GM12878 (cell line): ENCODE measurements at regions not wholly inside any gene's neighbourhood (a gene's known extent, or its start where the extent isn't known, plus 50 kb on each side); places are given as distances from the start of the nearest gene placed in this dataset.

Source experiments
- BCLAF1 ChIP-seq: fragments of 450-650 bp; IDR thresholded peaks from 2 replicates; pipeline ENCODE4 v1.6.1; 2017; ENCODE audit warnings: antibody characterized with exemption, mild to moderate bottlenecking, moderate library complexity
- CBFB ChIP-seq: IDR thresholded peaks from 2 replicates; pipeline ENCODE4 v1.6.1; 2016; ENCODE audit warnings: antibody characterized with exemption, low read depth
- CHD1 ChIP-seq: IDR thresholded peaks from 2 replicates; pipeline ENCODE4 v1.6.1; 2012; ENCODE audit warnings: low read depth, low read length, improper control_type of control experiment
- FOXK2 ChIP-seq: fragments of 450-650 bp; IDR thresholded peaks from 2 replicates; pipeline ENCODE4 v1.6.1; 2017; ENCODE audit warnings: mild to moderate bottlenecking, moderate library complexity
- MTA2 ChIP-seq: fragments of 450-650 bp; IDR thresholded peaks from 2 replicates; pipeline ENCODE4 v1.6.1; 2016; ENCODE audit warnings: low read depth, mild to moderate bottlenecking, moderate library complexity
- MXI1 ChIP-seq: fragments of 150-350 bp; IDR thresholded peaks from 2 replicates; pipeline ENCODE4 v1.6.1; 2011; ENCODE audit warnings: low read depth, mild to moderate bottlenecking, inconsistent platforms, low read length, improper control_type of control experiment
- NBN ChIP-seq: fragments of 450-650 bp; IDR thresholded peaks from 2 replicates; pipeline ENCODE4 v1.6.1; 2016
- NFIC ChIP-seq: IDR thresholded peaks from 2 replicates; pipeline ENCODE4 v1.6.1; 2012; ENCODE audit warnings: low read depth, mild to moderate bottlenecking, inconsistent platforms, low read length, moderate library complexity
- NFYB ChIP-seq: IDR thresholded peaks from 2 replicates; pipeline ENCODE4 v1.6.1; 2011; ENCODE audit warnings: low read depth, mild to moderate bottlenecking, low read length, improper control_type of control experiment, moderate library complexity; ENCODE audit not compliant: insufficient read depth
- NKRF ChIP-seq: fragments of 450-650 bp; conservative IDR thresholded peaks from 2 replicates; pipeline ENCODE4 v1.6.1; 2017; ENCODE audit warnings: mild to moderate bottlenecking, moderate library complexity
- NR2C1 ChIP-seq: fragments of 450-650 bp; IDR thresholded peaks from 2 replicates; pipeline ENCODE4 v1.6.1; 2017; ENCODE audit warnings: antibody characterized with exemption, mild to moderate bottlenecking, moderate library complexity
- PKNOX1 ChIP-seq: fragments of 450-650 bp; IDR thresholded peaks from 2 replicates; pipeline ENCODE4 v1.6.1; 2016; ENCODE audit warnings: mild to moderate bottlenecking
- POU2F2 ChIP-seq: IDR thresholded peaks from 3 replicates; pipeline ENCODE4 v1.6.1; 2011; ENCODE audit warnings: low read depth, mild to moderate bottlenecking, low read length, borderline replicate concordance
- RBBP5 ChIP-seq: fragments of 200-600 bp; sonication (generic); conservative IDR thresholded peaks from 2 replicates; pipeline ENCODE4 v1.6.1; 2016
- TCF12 ChIP-seq: IDR thresholded peaks from 2 replicates; pipeline ENCODE4 v1.6.1; 2011; ENCODE audit warnings: low read depth, mild to moderate bottlenecking, low read length
- ZNF384 ChIP-seq: IDR thresholded peaks from 2 replicates; pipeline ENCODE4 v1.6.1; 2012; ENCODE audit warnings: low read depth, mild to moderate bottlenecking, low read length, improper control_type of control experiment, borderline replicate concordance
- TF ChIP-seq, protein P1 (sequence below): fragments of 450-650 bp; IDR thresholded peaks from 2 replicates; pipeline ENCODE4 v1.6.1; 2017; ENCODE audit warnings: mild to moderate bottlenecking, low read depth, inconsistent platforms; ENCODE audit not compliant: poor library complexity, severe bottlenecking
- TF ChIP-seq, protein P2 (sequence below): IDR thresholded peaks from 2 replicates; pipeline ENCODE4 v1.6.1; 2011; ENCODE audit warnings: low read depth, low read length, improper control_type of control experiment, borderline replicate concordance
- TF ChIP-seq, protein P3 (sequence below), 3 experiments: IDR thresholded peaks in 2 of 3; conservative IDR thresholded peaks in 1 of 3; 2 replicates each; pipeline ENCODE4 v1.5.1; 2011; ENCODE audit warnings: low read depth in 3 of 3, low read length in 3 of 3, mild to moderate bottlenecking in 3 of 3, control low read depth in 2 of 3, moderate library complexity in 2 of 3, inconsistent platforms in 1 of 3, mixed read lengths in 1 of 3; ENCODE audit not compliant: control insufficient read depth in 2 of 3, insufficient read depth in 1 of 3; ENCODE audit errors: extremely low read depth in 1 of 3

DNA sequence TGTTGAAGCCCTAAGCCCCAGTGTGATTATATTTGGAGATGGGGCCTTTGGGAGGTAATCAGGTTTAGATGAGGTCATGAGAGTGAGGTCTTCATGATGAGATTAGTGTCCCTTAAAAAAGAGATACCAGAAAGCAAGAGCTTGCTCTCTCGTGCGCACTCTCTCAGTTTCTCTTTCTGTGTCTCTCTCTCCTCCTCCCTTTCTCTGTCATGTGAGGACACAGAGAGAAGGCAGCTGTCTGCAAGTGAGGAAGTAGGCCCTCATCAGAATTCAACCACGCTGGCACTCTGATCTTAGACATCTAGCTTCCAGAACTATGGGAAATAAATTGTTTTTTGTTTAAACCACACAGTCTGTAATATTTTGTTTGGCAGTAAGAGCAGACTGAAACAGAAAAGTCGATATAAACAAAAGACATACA, 180.5 kb downstream of the IBTK start (continued):
- TF ChIP-seq ZNF384 (no peak), NFIC (peak; percentile 33; the same call in 1 of the 2 replicates), MTA2 (no peak), NR2C1 (no peak), NFYB (no peak), FOXK2 (no peak), RBBP5 (no peak), PKNOX1 (no peak), NBN (no peak), MXI1 (no peak), BCLAF1 (no peak), TCF12 (peak; percentile 81; the same call in 1 of the 2 replicates), CBFB (no peak), CHD1 (no peak), POU2F2 (0 out of 3 replicates have a peak, but pooled peaks have one; percentile 33), NKRF (no peak)
- TF ChIP-seq, protein P1, sequence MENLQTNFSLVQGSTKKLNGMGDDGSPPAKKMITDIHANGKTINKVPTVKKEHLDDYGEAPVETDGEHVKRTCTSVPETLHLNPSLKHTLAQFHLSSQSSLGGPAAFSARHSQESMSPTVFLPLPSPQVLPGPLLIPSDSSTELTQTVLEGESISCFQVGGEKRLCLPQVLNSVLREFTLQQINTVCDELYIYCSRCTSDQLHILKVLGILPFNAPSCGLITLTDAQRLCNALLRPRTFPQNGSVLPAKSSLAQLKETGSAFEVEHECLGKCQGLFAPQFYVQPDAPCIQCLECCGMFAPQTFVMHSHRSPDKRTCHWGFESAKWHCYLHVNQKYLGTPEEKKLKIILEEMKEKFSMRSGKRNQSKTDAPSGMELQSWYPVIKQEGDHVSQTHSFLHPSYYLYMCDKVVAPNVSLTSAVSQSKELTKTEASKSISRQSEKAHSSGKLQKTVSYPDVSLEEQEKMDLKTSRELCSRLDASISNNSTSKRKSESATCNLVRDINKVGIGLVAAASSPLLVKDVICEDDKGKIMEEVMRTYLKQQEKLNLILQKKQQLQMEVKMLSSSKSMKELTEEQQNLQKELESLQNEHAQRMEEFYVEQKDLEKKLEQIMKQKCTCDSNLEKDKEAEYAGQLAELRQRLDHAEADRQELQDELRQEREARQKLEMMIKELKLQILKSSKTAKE, result no peak
- TF ChIP-seq, protein P2, sequence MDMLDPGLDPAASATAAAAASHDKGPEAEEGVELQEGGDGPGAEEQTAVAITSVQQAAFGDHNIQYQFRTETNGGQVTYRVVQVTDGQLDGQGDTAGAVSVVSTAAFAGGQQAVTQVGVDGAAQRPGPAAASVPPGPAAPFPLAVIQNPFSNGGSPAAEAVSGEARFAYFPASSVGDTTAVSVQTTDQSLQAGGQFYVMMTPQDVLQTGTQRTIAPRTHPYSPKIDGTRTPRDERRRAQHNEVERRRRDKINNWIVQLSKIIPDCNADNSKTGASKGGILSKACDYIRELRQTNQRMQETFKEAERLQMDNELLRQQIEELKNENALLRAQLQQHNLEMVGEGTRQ, result no peak; the same call in 1 of the 2 replicates
- TF ChIP-seq, protein P3, sequence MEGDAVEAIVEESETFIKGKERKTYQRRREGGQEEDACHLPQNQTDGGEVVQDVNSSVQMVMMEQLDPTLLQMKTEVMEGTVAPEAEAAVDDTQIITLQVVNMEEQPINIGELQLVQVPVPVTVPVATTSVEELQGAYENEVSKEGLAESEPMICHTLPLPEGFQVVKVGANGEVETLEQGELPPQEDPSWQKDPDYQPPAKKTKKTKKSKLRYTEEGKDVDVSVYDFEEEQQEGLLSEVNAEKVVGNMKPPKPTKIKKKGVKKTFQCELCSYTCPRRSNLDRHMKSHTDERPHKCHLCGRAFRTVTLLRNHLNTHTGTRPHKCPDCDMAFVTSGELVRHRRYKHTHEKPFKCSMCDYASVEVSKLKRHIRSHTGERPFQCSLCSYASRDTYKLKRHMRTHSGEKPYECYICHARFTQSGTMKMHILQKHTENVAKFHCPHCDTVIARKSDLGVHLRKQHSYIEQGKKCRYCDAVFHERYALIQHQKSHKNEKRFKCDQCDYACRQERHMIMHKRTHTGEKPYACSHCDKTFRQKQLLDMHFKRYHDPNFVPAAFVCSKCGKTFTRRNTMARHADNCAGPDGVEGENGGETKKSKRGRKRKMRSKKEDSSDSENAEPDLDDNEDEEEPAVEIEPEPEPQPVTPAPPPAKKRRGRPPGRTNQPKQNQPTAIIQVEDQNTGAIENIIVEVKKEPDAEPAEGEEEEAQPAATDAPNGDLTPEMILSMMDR (IDR thresholded peaks at IDR 0.05 in 2 of 3, conservative IDR thresholded peaks at IDR 0.05 in 1 of 3; ENCODE audit: control insufficient read depth in 2 of 3, extremely low read depth in 1 of 3, insufficient read depth in 1 of 3, low read depth in 3 of 3, low read length in 3 of 3), result no peak
